Keratinocyte (primary cell): ENCODE measurements at regions not wholly inside any gene's neighbourhood (a gene's known extent, or its start where the extent isn't known, plus 50 kb on each side); places are given as distances from the start of the nearest gene placed in this dataset.

ENCODE experiments used
- DNase-seq: peaks from one replicate; pipeline ENCODE4 v3.0.0-alpha.2; 2011; ENCODE audit warnings: low read depth, missing footprints, low spot score
- FAIRE-seq: peaks from 2 replicates; lab custom pipeline; 2011; peaks lifted over from hg19 to GRCh38; lab: Jason Lieb, UNC
- H2AFZ ChIP-seq: 2 replicates; pipeline ENCODE4 v1.6.0; 2012; ENCODE audit warnings: low read length, control low read depth, inconsistent platforms; ENCODE audit not compliant: control insufficient read depth
- H3K27ac ChIP-seq: 2 replicates; pipeline ENCODE4 v1.5.1; 2011; ENCODE audit warnings: low read length; ENCODE audit not compliant: control insufficient read depth, insufficient read depth
- H3K27me3 ChIP-seq: 3 replicates; pipeline ENCODE4 v1.6.0; 2011; ENCODE audit warnings: low read length; ENCODE audit not compliant: control insufficient read depth, insufficient read depth; ENCODE audit errors: extremely low read depth
- H3K36me3 ChIP-seq, 2 experiments: 2 replicates in 1 of 2; 3 replicates in 1 of 2; pipeline ENCODE4 v1.5.1; 2011; ENCODE audit warnings: low read length in 2 of 2, mild to moderate bottlenecking in 1 of 2; ENCODE audit not compliant: control insufficient read depth in 2 of 2, insufficient read depth in 2 of 2; ENCODE audit errors: extremely low read depth in 1 of 2
- H3K4me1 ChIP-seq: 3 replicates; pipeline ENCODE4 v1.5.1; 2011; ENCODE audit warnings: low read length; ENCODE audit not compliant: control insufficient read depth, insufficient read depth; ENCODE audit errors: extremely low read depth
- H3K4me2 ChIP-seq: 3 replicates; pipeline ENCODE4 v1.6.0; 2011; ENCODE audit warnings: low read depth, low read length; ENCODE audit not compliant: control insufficient read depth, insufficient read depth; ENCODE audit errors: extremely low read depth
- H3K4me3 ChIP-seq, 3 experiments: fragments of 200-600 bp in 1 of 3; sonication (generic) in 1 of 3; 2 replicates in 2 of 3; 3 replicates in 1 of 3; pipeline ENCODE4 v1.5.1; 2011 to 2016; ENCODE audit warnings: low read length in 3 of 3, mild to moderate bottlenecking in 3 of 3, control low read depth in 2 of 3, inconsistent platforms in 1 of 3, low read depth in 1 of 3, mixed read lengths in 1 of 3, mixed run types in 1 of 3, moderate library complexity in 1 of 3; ENCODE audit not compliant: control insufficient read depth in 2 of 3, insufficient read depth in 2 of 3; ENCODE audit errors: extremely low read depth in 1 of 3
- H3K79me2 ChIP-seq: 2 replicates; pipeline ENCODE4 v1.6.0; 2012; ENCODE audit warnings: low read length; ENCODE audit not compliant: control insufficient read depth, insufficient read depth
- H3K9ac ChIP-seq: 3 replicates; pipeline ENCODE4 v1.6.0; 2011; ENCODE audit warnings: low read length; ENCODE audit not compliant: control insufficient read depth, insufficient read depth; ENCODE audit errors: extremely low read depth
- H3K9me1 ChIP-seq: 3 replicates; pipeline ENCODE4 v1.6.0; 2011; ENCODE audit warnings: low read length; ENCODE audit not compliant: control insufficient read depth, insufficient read depth; ENCODE audit errors: extremely low read depth
- H3K9me3 ChIP-seq: 2 replicates; pipeline ENCODE4 v1.5.1; 2012; ENCODE audit warnings: low read depth, low read length; ENCODE audit not compliant: control insufficient read depth
- H4K20me1 ChIP-seq: 3 replicates; pipeline ENCODE4 v1.6.0; 2011; ENCODE audit warnings: low read length; ENCODE audit not compliant: control insufficient read depth, insufficient read depth; ENCODE audit errors: extremely low read depth
- EZH2 ChIP-seq: IDR thresholded peaks from one replicate; pipeline ENCODE4 v1.6.1; 2012; ENCODE audit warnings: inconsistent platforms, mild to moderate bottlenecking, low read length, moderate library complexity
- dilution Hi-C: fragments of 300-500 bp; cut with MboI; formaldehyde crosslinking; loops from one replicate; pipeline ENCODE4 v1.7.0; 2020; ENCODE audit warnings: low sequenced_read_pairs; ENCODE audit not compliant: extremely low pct_ligation_motif_present
- TF ChIP-seq, protein P1 (sequence below), 3 experiments: IDR thresholded peaks in 1 of 3; conservative IDR thresholded peaks in 1 of 3; optimal IDR thresholded peaks in 1 of 3; 2 replicates in 2 of 3; 3 replicates in 1 of 3; pipeline versions ENCODE3 to v1.5.1; 2011; ENCODE audit warnings: low read length in 3 of 3, mild to moderate bottlenecking in 3 of 3, moderate library complexity in 2 of 3, control low read depth in 1 of 3, inconsistent platforms in 1 of 3; ENCODE audit not compliant: insufficient read depth in 2 of 3; ENCODE audit errors: extremely low read depth in 1 of 3

DNA sequence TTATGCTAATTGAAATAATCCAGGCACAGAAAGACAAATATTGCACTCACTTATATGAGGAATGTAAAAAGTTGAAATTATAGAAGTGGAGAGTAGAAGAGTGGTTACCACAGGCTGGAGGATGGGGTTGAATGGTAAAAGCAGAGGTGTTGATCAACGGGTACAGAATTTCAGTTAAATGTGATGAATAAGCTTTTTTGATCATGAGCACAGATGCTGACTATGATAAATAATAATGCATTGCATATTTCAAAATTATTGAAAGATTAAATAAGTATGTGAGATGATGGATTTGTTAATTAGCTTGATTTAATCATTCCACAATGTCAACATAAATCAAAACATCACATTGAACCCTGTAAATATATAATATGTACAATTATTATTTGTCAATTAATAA, 213.1 kb downstream of the DCAF12L2 start:
- Histone ChIP-seq H3K9me3 (no peaks in the 10 kb centered on the region), H3K36me3 (no peaks in the 10 kb centered on the region), H4K20me1 (no peaks in the 10 kb centered on the region), H2AFZ (no peak overlapping the region), H3K9ac (no peak overlapping the region), H3K4me1 (no peaks in the 10 kb centered on the region), H3K4me3 (no peak overlapping the region), H3K27me3 (no peaks in the 10 kb centered on the region), H3K79me2 (no peaks in the 10 kb centered on the region), H3K4me2 (no peak overlapping the region), H3K27ac (no peak overlapping the region), H3K9me1 (no peaks in the 10 kb centered on the region)
- no peak for DNase-seq
- dilution Hi-C loops: no loop called here
- no peak for TF ChIP-seq EZH2
- TF ChIP-seq, protein P1, sequence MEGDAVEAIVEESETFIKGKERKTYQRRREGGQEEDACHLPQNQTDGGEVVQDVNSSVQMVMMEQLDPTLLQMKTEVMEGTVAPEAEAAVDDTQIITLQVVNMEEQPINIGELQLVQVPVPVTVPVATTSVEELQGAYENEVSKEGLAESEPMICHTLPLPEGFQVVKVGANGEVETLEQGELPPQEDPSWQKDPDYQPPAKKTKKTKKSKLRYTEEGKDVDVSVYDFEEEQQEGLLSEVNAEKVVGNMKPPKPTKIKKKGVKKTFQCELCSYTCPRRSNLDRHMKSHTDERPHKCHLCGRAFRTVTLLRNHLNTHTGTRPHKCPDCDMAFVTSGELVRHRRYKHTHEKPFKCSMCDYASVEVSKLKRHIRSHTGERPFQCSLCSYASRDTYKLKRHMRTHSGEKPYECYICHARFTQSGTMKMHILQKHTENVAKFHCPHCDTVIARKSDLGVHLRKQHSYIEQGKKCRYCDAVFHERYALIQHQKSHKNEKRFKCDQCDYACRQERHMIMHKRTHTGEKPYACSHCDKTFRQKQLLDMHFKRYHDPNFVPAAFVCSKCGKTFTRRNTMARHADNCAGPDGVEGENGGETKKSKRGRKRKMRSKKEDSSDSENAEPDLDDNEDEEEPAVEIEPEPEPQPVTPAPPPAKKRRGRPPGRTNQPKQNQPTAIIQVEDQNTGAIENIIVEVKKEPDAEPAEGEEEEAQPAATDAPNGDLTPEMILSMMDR (optimal IDR thresholded peaks at IDR 0.05 in 1 of 3, IDR thresholded peaks at IDR 0.05 in 1 of 3, conservative IDR thresholded peaks at IDR 0.05 in 1 of 3; ENCODE audit: extremely low read depth in 1 of 3, insufficient read depth in 2 of 3, low read length in 3 of 3): no peak
- FAIRE-seq: no peak

DNA sequence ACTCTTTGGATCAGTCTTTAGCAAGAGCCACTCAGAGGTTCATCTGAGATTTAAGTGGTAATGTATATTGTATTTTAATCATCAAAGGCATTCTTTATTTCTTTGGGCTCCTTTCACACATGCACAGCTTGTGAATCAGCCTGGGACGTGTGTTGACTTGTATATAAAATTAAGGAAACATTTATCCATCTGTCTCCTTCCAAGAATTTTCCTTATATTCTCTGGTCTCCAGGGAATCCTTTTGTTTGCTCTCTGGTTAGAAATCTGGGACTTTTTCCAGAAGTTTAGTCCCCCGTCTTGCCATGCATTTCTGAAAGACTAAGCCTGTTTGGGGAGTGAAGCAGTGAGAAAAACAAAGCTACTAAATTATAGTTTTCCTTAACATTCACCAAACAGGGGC, 212.3 kb downstream of the DCAF12L2 start:
- dilution Hi-C loops: no loop called here
- no peak overlapping the region for H3K4me2 ChIP-seq
- no peak overlapping the region for H3K9ac ChIP-seq
- DNase-seq (no peak), FAIRE-seq (no peak)
- TF ChIP-seq, protein P1 (optimal IDR thresholded peaks at IDR 0.05 in 1 of 3, IDR thresholded peaks at IDR 0.05 in 1 of 3, conservative IDR thresholded peaks at IDR 0.05 in 1 of 3; ENCODE audit: extremely low read depth in 1 of 3, insufficient read depth in 2 of 3, low read length in 3 of 3): no peak
- no peak for TF ChIP-seq EZH2
- no peaks in the 10 kb centered on the region for H3K9me1 ChIP-seq
- H3K4me1 ChIP-seq: no peaks in the 10 kb centered on the region
- no peak overlapping the region for H2AFZ ChIP-seq
- H3K4me3 ChIP-seq: no peak overlapping the region
- no peak overlapping the region for H3K27ac ChIP-seq
- no peaks in the 10 kb centered on the region for H3K27me3 ChIP-seq
- no peaks in the 10 kb centered on the region for H3K9me3 ChIP-seq
- H4K20me1 ChIP-seq: no peaks in the 10 kb centered on the region
- no peaks in the 10 kb centered on the region for H3K79me2 ChIP-seq
- no peaks in the 10 kb centered on the region for H3K36me3 ChIP-seq
